H7 (cell line): ENCODE measurements at regions not wholly inside any gene's neighbourhood (a gene's known extent, or its start where the extent isn't known, plus 50 kb on each side); places are given as distances from the start of the nearest gene placed in this dataset.

ENCODE experiments used
- DNase-seq: peaks from one replicate; pipeline ENCODE4 v3.0.0; 2012
- H3K27me3 ChIP-seq: 2 replicates; pipeline ENCODE4 v1.6.0; 2011; ENCODE audit warnings: mild to moderate bottlenecking, low read length; ENCODE audit not compliant: control insufficient read depth, insufficient read depth
- H3K36me3 ChIP-seq: replicated peaks from 2 replicates; pipeline ENCODE4 v1.5.1; 2011; ENCODE audit warnings: low read length; ENCODE audit not compliant: control insufficient read depth, insufficient read depth
- H3K4me3 ChIP-seq: 2 replicates; pipeline ENCODE4 v1.5.1; 2011; ENCODE audit warnings: low read depth, mild to moderate bottlenecking, control low read depth, low read length, moderate library complexity; ENCODE audit not compliant: insufficient read depth

DNA sequence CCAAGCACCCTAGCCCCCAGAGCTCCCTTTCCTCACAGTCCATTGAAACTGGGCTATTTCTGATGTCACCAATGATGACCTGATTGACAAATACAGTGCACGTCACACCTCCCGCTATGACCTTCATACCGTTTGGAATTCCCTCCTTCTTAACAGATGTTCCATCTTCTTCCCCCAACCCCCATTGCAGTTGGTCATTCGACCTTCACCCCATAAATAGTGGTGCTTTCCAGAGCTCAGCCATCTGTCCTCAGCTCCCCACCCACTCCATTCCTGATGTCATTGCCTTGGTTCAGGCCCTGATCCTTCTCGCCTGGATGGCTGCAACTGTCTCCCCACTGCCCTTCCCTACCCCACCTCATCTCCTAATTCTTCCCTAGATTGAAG is 198.5 kb downstream of the SOD2 start:
- DNase-seq = no peak
- H3K4me3 ChIP-seq = no peak overlapping the region
- H3K27me3 ChIP-seq = no peaks in the 10 kb centered on the region
- H3K36me3 ChIP-seq = no peaks in the 10 kb centered on the region

DNA sequence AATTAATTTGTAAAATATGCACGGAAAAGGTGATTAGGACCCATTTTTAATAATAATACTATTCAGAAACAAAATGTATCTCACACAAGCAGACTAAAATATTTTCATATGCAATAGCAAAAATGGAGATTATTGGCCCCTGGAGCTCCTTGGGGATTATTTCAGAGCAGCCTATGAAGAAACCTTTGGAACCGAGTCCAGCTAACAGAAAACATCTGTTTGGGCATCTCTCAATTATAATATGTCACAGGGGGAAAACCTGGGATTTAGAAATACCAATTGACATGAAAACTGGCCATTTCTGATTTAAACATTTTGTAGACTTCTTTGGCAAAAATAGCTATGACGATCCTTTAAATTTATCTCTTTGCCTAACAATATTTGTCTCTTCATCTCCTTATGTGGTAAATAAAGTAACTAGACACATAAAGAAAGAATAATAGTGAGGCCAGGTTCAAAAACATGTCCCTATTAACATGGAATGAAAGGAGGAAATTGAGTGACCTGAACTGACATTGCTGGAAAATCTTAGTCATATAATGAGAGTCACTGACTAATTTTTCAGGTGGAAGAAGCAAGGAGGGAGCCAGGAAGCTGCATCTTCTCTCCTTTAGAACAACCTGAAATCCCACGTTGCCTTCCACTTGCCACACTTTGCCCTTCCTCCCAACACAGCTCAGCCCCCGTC is 199.0 kb downstream of the SOD2 start:
- DNase-seq = no peak
- no peaks in the 10 kb centered on the region for H3K36me3 ChIP-seq
- H3K4me3 ChIP-seq = no peak overlapping the region
- H3K27me3 ChIP-seq = no peaks in the 10 kb centered on the region

DNA sequence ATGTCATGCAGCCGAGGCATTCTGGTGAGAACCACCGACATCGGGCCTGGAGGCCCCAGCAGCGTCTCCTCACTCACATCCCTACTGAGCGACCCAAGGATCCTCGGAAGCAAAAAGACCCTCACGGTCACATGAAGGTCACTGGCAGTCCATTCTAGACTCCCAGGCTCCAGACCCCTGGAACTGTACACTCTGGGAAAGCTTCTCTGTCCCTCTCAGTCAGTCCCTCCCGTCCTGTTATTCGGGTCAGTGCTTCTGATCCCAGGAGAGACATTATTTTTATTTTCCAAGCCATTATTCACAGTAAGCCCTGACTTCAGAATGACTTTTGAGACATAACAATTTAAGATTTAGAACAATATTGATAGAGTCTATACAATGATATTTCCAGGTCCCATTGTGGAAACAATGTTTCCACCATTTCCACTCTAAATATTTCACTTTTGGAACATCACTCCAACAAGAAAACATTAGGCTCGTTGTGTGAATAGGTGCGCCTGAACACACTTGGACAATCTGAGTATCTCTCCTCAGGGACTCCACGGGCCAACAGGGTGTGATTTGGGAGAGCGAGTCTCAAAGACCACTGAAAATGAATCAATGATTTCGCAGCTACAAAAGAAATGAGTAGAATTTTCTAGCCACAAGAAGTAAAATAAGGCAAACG is 199.7 kb downstream of the SOD2 start:
- H3K4me3 ChIP-seq = no peak overlapping the region

DNA sequence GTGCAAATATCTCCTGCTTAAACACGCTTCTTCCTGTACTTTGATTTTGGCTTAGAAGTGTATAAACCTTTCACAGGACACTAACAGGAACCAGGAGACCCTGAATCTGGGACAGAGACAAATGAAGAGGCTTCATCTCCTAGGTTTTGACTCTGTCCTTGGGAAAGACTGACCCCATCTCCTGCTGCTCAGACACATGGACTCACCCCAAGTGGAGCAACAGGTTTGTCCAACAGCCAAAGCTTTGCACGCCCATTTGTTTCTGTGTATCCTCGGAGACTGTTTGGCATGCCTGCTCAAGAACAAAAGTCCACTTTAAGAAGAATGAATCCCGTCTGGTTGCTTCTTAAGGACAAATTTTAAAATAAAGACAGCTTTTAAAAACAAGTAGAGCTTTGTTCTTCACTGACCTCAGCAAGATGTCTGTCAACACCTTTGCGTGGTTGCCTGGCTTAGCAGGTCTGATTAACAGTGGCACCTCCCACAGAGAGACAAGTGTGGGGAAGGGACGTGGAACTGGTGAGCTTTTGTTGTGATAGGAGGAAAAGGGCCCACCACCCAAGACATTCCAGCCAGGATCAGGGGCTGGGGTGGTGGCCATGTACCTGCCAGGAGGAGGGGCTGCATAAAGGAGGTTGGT is 202.6 kb downstream of the SOD2 start:
- no peak for DNase-seq
- Histone ChIP-seq H3K27me3 (no peaks in the 10 kb centered on the region), H3K4me3 (no peak overlapping the region)

More for the DNA sequence above, 199.7 kb downstream of the SOD2 start:
- DNase-seq = no peak
- H3K27me3 ChIP-seq = no peaks in the 10 kb centered on the region
- no peaks in the 10 kb centered on the region for H3K36me3 ChIP-seq

DNA sequence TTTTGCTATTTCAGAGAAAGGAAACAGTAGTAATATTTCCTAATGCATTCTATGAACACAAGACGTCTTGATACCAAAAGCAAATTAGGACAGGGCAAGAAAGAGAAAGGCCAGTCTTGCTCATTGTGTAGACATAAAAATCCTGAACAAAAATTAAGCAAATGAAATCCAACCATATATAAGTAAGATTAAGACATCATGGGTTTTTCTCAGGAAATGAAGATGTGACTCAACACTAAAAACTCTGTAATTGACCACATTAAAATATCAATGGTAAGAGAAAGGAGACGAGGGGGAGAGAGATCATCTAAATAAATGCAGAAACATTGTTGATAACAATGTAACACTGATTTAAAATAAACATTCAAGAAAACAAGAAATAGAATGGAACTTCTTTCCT is 205.4 kb downstream of the SOD2 start:
- DNase-seq = no peak
- Histone ChIP-seq H3K4me3 (no peak overlapping the region), H3K27me3 (no peaks in the 10 kb centered on the region), H3K36me3 (no peaks in the 10 kb centered on the region)

More for the DNA sequence above, 202.6 kb downstream of the SOD2 start:
- no peaks in the 10 kb centered on the region for H3K36me3 ChIP-seq

DNA sequence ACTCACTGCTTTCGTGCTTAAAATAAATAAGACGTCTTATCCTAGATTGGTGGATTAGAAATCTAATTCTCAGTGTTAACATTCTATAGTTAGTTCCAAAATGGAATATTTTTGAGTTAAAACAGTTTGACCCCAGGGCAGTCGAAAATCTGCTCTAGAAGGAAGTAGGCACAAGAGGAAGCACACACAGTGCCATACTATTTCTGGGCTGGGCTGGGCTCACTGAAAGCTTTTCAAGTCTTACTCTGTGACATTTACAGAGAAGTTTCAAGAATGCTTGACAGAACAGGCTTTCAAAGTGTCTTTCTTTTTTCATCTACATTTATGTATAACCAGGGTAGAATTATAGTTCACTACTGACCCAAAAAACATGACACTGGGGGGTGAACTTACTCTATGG is 209.8 kb downstream of the SOD2 start:
- Histone ChIP-seq H3K36me3 (no peaks in the 10 kb centered on the region), H3K4me3 (no peak overlapping the region), H3K27me3 (no peaks in the 10 kb centered on the region)
- DNase-seq = no peak

DNA sequence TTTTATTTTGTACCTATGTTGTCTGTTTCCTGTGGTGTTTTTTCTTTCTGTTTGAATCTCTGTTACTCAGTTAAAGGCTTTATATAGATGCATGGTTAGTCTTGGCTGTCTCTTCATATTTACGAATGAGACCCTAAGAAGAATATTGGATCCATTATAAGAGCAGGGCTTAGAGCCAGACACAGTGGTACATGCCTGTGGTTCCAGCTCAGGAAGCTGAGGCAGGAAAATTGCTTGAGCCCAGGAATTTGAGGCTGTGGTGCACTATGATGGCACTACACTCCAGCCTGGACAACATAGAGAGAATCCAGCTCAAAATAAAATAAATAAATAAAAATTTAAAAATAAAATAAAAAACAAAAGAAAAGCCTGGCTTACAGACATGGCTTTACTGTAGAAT is 211.1 kb downstream of the SOD2 start:
- DNase-seq = no peak
- H3K36me3 ChIP-seq = no peaks in the 10 kb centered on the region

DNA sequence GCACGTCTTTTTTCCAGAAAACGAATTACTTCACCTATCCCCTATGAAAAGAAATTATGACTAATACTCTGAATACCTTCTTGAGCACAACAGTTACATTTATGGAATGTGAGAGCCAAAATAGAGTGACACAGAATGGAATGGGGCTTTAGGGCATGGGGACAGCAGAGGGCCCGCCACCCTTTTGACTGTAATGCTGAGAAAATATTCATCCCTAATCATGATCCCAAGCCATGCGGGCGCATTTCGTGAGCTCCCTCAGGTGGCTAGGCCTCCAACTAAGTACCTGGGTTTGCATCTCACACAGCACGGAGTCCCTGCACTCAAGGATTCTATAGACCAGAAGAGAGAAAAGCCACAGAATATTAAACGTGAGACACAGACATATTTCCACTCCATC is 212.6 kb downstream of the SOD2 start:
- no peak for DNase-seq
- H3K36me3 ChIP-seq = no peaks in the 10 kb centered on the region
- H3K27me3 ChIP-seq = no peaks in the 10 kb centered on the region
- H3K4me3 ChIP-seq = no peak overlapping the region

More for the DNA sequence above, 211.1 kb downstream of the SOD2 start:
- no peaks in the 10 kb centered on the region for H3K27me3 ChIP-seq
- no peak overlapping the region for H3K4me3 ChIP-seq

DNA sequence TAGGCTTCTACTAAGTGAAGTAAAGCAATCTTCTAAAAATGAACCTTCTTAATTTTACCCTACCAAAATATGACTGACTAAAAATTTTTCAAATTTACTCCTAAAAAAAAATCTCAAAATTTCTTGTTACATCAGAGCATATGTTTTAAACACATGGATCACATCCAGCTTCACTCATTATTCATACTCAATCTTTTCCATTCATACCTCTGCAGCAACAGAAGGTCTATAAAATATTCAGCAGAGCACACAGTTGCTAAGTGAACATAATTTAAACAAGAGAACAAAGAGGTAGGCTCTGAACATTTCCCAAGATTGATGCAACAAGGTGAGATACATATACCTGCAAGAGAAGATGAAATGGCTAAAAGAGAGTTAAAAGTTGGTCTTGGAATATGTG is 213.9 kb downstream of the SOD2 start:
- DNase-seq = no peak
- Histone ChIP-seq H3K27me3 (no peaks in the 10 kb centered on the region), H3K4me3 (no peak overlapping the region), H3K36me3 (no peaks in the 10 kb centered on the region)

DNA sequence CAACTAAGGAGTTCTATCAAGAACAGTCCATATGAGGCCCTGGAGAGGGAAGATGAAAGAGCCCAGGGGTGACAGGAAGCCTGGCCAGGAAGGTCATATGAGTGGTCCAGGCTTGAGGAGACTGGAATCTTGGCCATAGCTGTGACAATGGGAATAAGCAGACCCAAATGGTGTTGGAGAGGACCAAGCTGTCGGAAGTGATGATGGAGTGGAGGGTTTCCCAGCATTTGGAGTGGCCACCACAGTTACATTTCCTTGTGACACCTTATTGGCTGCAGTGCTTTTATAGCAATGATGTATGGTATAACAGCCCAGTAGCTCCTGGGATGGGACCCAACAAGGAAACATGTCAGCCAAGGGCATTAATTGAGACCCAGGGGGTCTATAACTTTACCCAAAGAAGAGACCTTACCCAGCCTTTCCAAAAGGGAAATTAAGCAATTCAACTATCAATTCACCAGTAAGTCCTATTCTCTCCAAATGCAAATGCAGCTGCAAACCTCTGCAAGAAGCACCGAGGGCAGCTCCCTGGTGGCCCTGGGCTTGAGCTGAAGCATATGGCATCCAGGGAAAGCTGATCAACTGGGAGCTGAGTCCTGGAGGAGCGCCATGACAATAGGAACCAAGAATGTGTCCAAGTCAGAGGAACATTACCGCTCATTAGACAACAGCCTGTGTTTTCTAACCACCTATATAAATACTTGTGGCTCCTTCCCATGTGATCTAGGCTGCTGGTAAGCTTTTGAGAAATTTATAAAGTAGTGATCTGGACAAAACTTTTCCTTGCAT is 219.4 kb downstream of the SOD2 start:
- no peak overlapping the region for H3K4me3 ChIP-seq
- no peaks in the 10 kb centered on the region for H3K27me3 ChIP-seq
- no peaks in the 10 kb centered on the region for H3K36me3 ChIP-seq
- no peak for DNase-seq

DNA sequence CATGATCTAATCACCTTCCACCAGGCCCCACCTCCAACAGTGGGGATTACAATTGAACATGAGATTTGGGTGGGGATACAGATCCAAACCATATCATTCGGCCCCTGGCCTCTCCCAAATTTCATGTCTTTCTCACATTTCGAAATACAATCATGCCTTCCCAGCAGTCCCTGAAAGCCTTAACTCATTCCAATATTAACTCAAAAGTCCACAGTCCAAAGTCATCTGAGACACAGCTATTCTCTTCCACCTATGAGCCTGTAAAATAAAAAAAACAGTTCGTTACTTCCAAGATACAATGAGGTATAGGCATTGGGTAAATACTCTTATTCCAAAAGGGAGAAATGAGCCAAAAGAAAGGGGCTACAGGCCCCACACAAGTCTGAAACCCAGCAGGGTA is 222.6 kb downstream of the SOD2 start:
- no peak for DNase-seq
- no peaks in the 10 kb centered on the region for H3K27me3 ChIP-seq
- no peak overlapping the region for H3K4me3 ChIP-seq
- no peaks in the 10 kb centered on the region for H3K36me3 ChIP-seq

DNA sequence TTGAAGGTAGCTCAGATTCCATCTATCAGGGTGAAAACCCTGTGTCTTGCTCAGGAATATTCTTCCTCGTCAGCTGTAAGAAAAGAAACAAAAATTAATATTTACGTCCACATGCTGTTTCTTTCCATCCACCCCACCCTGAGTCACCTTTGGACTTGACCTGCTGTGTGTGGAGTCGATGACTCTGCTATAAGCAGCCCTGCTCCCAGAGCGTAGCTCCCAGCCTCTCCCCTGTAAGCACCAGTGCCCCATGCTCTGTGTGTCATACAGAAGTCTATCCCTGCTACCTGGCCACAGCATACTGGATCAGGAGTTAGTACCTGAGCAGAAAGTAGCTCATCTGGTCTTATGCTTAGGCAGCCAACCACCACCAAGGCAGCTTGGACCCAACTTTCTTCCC is 223.6 kb downstream of the SOD2 start:
- no peaks in the 10 kb centered on the region for H3K27me3 ChIP-seq
- DNase-seq = no peak
- no peak overlapping the region for H3K4me3 ChIP-seq
- H3K36me3 ChIP-seq = no peaks in the 10 kb centered on the region

DNA sequence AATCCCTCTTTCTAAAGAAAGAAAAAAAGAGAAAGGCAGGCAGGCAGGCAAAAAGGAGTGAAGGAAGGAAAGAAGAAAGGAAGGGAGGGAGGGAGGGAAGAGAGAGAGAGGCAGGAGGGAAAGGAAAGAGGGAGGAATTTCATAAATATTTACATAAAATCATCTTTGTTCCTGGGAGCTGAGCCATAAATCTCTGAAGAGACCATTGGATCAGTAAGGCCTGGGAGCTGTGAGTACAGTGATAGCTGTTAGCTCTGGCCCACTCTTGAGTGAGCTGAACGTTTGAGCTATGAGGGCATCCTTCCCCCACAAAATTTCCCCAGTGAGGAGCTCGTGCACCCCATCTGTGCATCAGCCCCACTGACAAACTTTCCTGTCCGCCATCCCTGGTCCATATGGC is 224.0 kb downstream of the SOD2 start:
- no peaks in the 10 kb centered on the region for H3K36me3 ChIP-seq
- H3K4me3 ChIP-seq = no peak overlapping the region
- DNase-seq = no peak
- H3K27me3 ChIP-seq = no peaks in the 10 kb centered on the region

DNA sequence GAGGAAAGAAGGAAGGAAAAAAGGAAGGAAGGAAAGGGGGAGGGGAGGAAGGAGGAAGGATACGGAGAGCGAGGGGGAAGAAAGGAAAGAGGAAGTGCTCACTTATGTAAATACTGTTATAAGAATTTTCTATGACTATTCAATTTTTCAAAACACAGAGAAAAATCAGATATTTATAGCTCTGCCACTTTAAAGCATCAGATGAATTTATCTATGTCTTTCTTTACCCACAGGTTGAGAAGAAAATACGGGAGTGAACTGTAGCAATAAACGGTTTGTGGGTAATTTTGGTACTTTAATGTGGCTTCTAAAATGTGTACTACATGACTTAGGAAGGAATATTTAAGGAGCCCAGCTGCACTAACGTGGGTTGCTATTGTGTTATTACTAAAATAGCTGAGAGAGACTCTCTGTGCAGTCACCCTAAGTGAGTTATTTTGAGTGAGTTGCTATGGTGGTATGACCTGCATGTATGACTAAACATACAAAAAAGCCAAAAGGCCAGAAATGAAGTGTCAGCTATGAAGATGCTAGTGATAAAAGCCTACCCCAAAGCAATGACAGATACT is 225.5 kb downstream of the SOD2 start:
- Histone ChIP-seq H3K4me3 (no peak overlapping the region), H3K36me3 (no peaks in the 10 kb centered on the region), H3K27me3 (no peaks in the 10 kb centered on the region)
- DNase-seq = no peak
